Esophagus muscularis mucosa (tissue), 3 donors: ENCODE measurements at regions not wholly inside any gene's neighbourhood (a gene's known extent, or its start where the extent isn't known, plus 50 kb on each side); places are given as distances from the start of the nearest gene placed in this dataset.

ENCODE experiments used
- CTCF ChIP-seq, 3 experiments: fragments of 200-600 bp in 2 of 3; fragments of 450-650 bp in 1 of 3; sonication (generic) in 2 of 3; IDR thresholded peaks; one replicate each; pipeline ENCODE4 v1.5.1; 2017 to 2019; ENCODE audit warnings: antibody characterized with exemption in 3 of 3, mild to moderate bottlenecking in 2 of 3, moderate library complexity in 1 of 3
- POLR2AphosphoS5 ChIP-seq, 2 donors: sonication (generic); formaldehyde crosslinking; IDR thresholded peaks; one replicate each; pipeline ENCODE4 v1.6.1; 2017; ENCODE audit warnings: antibody characterized with exemption in 2 of 2

DNA sequence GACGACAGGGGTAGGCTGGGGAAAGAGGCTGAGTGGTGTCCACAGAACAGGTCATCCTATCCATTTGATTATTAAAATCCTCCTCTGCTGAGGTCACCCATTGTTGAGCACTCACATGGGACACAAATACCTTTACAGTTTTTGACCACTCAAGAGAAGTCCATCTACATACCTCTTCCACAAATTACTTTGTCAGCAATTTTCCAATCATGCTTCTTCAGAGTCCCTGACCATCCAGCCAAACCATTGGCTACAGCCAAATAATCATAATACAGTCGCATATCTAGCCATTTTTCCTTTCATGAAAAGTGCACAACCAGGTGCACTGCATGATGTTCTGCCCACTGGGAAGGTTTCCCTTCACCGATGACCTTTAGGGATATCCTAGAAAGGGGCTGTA, 407.4 kb downstream of the TEX13C start:
- TF ChIP-seq CTCF (IDR thresholded peaks at IDR 0.05) (no peak), POLR2AphosphoS5 (IDR thresholded peaks at IDR 0.05) (no peak)
